ENCODE measurements at regions not wholly inside any gene's neighbourhood (a gene's known extent, or its start where the extent isn't known, plus 50 kb on each side); places are given as distances from the start of the nearest gene placed in this dataset.

DNA sequence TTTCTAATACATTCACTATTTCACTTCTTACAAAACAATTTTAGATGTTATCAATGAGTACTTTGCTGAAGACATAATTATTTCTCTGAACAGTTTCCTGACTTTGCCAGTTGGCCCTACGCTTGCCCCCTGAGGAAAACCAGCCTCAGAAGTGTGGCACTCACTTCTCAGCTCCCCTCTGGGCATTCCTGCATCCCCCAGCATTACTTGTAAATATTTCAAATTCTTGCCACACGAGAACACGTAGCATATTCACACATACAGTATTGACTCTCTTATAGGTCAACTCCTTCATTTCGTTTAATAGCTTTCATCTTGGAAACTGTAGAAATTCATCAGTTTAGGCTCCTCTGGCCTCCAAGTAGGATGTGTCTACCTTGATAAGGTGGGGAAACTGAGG is 65.2 kb downstream of the OTX2 start:
- Histone ChIP-seq H3K27ac (ENCODE audit: insufficient read depth, low read length) (no peak overlapping the region), H2BK120ac (ENCODE audit: low read depth, low read length) (no peak overlapping the region), H3K36me3 (ENCODE audit: control insufficient read depth, insufficient read depth, low read length) (no peaks in the 10 kb centered on the region), H3K9ac (ENCODE audit: low read depth, low read length) (no peak overlapping the region), H4K91ac (ENCODE audit: insufficient read depth, low read depth, low read length) (no peak overlapping the region), H2BK15ac (ENCODE audit: low read depth, low read length) (no peak overlapping the region), H4K20me1 (ENCODE audit: insufficient read depth, low read length) (no peaks in the 10 kb centered on the region), H3K27me3 (ENCODE audit: control insufficient read depth, insufficient read depth, low read length) (no peaks in the 10 kb centered on the region), H3K4me2 (ENCODE audit: low read depth, low read length) (no peak overlapping the region), H3K4me3 (ENCODE audit: insufficient read depth, low read depth, low read length) (no peak overlapping the region), H3K79me1 (ENCODE audit: low read depth in 1 of 2, low read length in 2 of 2) (no peaks in the 10 kb centered on the region), H2AK9ac (replicated peaks; ENCODE audit: low read depth, low read length, poor library complexity) (no peak overlapping the region), H3K4me1 (ENCODE audit: control insufficient read depth, insufficient read depth, low read length) (no peaks in the 10 kb centered on the region), H4K8ac (ENCODE audit: low read depth in 2 of 2, low read length in 2 of 2) (no peak overlapping the region), H4K5ac (ENCODE audit: low read depth, low read length) (no peak overlapping the region), H3K9me3 (ENCODE audit: control insufficient read depth, insufficient read depth, low read length) (no peaks in the 10 kb centered on the region), H3K18ac (ENCODE audit: low read depth, low read length) (no peak overlapping the region), H3K23ac (ENCODE audit: low read depth, low read length) (no peak overlapping the region), H2AK5ac (ENCODE audit: low read depth, low read length) (no peak overlapping the region), H3K4ac (ENCODE audit: low read depth, low read length) (no peak overlapping the region), H3K14ac (replicated peaks; ENCODE audit: low read depth, low read length) (no peak overlapping the region), H2BK5ac (ENCODE audit: low read depth, low read length, poor library complexity, severe bottlenecking) (no peak overlapping the region), H3K56ac (ENCODE audit: extremely low read depth, insufficient read depth, low read length) (no peak overlapping the region), H2AFZ (replicated peaks; ENCODE audit: low read length, poor library complexity) (no peak overlapping the region), H2BK20ac (ENCODE audit: low read depth, low read length) (no peak overlapping the region), H3K9me1 (ENCODE audit: insufficient read depth, low read length) (no peaks in the 10 kb centered on the region)
- ChIA-PET POLR2A (ENCODE audit: unreplicated experiment) (no interaction called here), CTCF (no interaction called here)
- WGBS, 2 experiments (ENCODE audit: extremely low coverage in 2 of 2, insufficient read length in 1 of 2) = 0% methylated on average over 2 of the region's 4 CpGs; no CpG with 5 or more reads in 1 of the 2 experiments
- no peak for TF ChIP-seq MXI1 (IDR thresholded peaks at IDR 0.05; ENCODE audit: borderline replicate concordance, low read depth, low read length)
- TF ChIP-seq, protein P1, sequence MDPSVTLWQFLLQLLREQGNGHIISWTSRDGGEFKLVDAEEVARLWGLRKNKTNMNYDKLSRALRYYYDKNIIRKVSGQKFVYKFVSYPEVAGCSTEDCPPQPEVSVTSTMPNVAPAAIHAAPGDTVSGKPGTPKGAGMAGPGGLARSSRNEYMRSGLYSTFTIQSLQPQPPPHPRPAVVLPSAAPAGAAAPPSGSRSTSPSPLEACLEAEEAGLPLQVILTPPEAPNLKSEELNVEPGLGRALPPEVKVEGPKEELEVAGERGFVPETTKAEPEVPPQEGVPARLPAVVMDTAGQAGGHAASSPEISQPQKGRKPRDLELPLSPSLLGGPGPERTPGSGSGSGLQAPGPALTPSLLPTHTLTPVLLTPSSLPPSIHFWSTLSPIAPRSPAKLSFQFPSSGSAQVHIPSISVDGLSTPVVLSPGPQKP (IDR thresholded peaks at IDR 0.05; ENCODE audit: borderline replicate concordance, low read depth, low read length) = no peak
- TF ChIP-seq RFX5 (IDR thresholded peaks at IDR 0.05; ENCODE audit: low read depth, low read length) = no peak
- no peak for TF ChIP-seq SMC3 (IDR thresholded peaks at IDR 0.05; ENCODE audit: low read depth, low read length)
- TF ChIP-seq RAD21 (IDR thresholded peaks at IDR 0.05; ENCODE audit: low read length) = no peak
- BruUV-seq (replicated peaks) = no TSS peak
- ATAC-seq (ENCODE audit: low read depth) (no peak), DNase-seq (no peak)
- in situ Hi-C loops (cut with MboI; ENCODE audit: low sequenced_read_pairs) = no loop called here
- dilution Hi-C loops (cut with HindIII; ENCODE audit: low sequenced_read_pairs, unreplicated experiment) = no loop called here
- intact Hi-C loops (cut with micrococcal nuclease) = no loop called here

Data from IMR-90 (cell line).